ENCODE measurements at regions not wholly inside any gene's neighbourhood (a gene's known extent, or its start where the extent isn't known, plus 50 kb on each side); places are given as distances from the start of the nearest gene placed in this dataset.

DNA sequence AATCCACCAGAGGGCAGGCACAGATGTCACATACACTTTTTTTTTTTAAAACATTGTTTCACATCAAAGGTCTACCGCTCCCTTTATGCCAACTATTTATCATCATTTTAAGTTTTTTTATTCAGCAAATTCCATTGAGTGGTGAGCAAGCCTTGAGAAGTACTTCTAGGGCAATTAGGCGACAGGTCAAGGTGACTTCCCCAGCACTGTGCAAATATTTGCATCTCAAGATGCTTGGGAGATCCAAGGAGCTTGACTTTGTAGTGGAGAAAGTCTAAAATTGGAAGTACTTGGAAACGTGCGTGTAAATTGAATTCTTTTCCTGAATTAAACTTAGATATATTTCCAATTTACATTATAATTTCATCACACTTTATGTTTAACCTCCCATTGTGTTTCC is 211.1 kb downstream of the ICE1 start:
- no peak for TF ChIP-seq CTCF (IDR thresholded peaks at IDR 0.05; ENCODE audit: unreplicated experiment)
- Mint-ChIP-seq H3K36me3 (no peaks in the 10 kb centered on the region), H3K4me3 (no peak overlapping the region), H3K4me1 (peaks cover 14% of the 10 kb centered on the region), H3K27me3 (ENCODE audit: low read depth) (peaks cover 7% of the 10 kb centered on the region), H3K27ac (no peak overlapping the region), H3K9me3 (peaks cover 11% of the 10 kb centered on the region)
- no peak for DNase-seq (ENCODE audit: low spot score in 2 of 2, unreplicated experiment in 2 of 2)

GRCh38 chr5:5632678-5633077 is 210.2 kb downstream of the ICE1 start:
- TF ChIP-seq CTCF (IDR thresholded peaks at IDR 0.05; ENCODE audit: unreplicated experiment), result no peak
- DNase-seq (ENCODE audit: low spot score in 2 of 2, unreplicated experiment in 2 of 2), result no peak
- no peaks in the 10 kb centered on the region for H3K36me3 Mint-ChIP-seq
- no peak overlapping the region for H3K27ac Mint-ChIP-seq
- peaks cover 5% of the 10 kb centered on the region for H3K4me1 Mint-ChIP-seq
- peaks cover 11% of the 10 kb centered on the region for H3K9me3 Mint-ChIP-seq
- peaks cover 7% of the 10 kb centered on the region for H3K27me3 Mint-ChIP-seq (ENCODE audit: low read depth)
- no peak overlapping the region for H3K4me3 Mint-ChIP-seq

- no peak for TF ChIP-seq CTCF (IDR thresholded peaks at IDR 0.05; ENCODE audit: unreplicated experiment)
- DNase-seq (ENCODE audit: low spot score in 2 of 2, unreplicated experiment in 2 of 2), result no peak
- Mint-ChIP-seq H3K4me3 (no peak overlapping the region), H3K4me1 (no peaks in the 10 kb centered on the region), H3K36me3 (no peaks in the 10 kb centered on the region), H3K27me3 (ENCODE audit: low read depth) (peaks cover 7% of the 10 kb centered on the region), H3K27ac (no peak overlapping the region), H3K9me3 (peaks cover 18% of the 10 kb centered on the region)
Measured at GRCh38 chr5:5629607-5629978, 207.1 kb downstream of the ICE1 start.

- TF ChIP-seq CTCF (IDR thresholded peaks at IDR 0.05; ENCODE audit: unreplicated experiment), result no peak
- Mint-ChIP-seq H3K27me3 (ENCODE audit: low read depth) (peaks cover 7% of the 10 kb centered on the region), H3K27ac (no peak overlapping the region), H3K4me1 (no peaks in the 10 kb centered on the region), H3K36me3 (no peaks in the 10 kb centered on the region), H3K9me3 (peaks cover 23% of the 10 kb centered on the region), H3K4me3 (no peak overlapping the region)
- no peak for DNase-seq (ENCODE audit: low spot score in 2 of 2, unreplicated experiment in 2 of 2)
Measured at GRCh38 chr5:5628866-5629606, 206.6 kb downstream of the ICE1 start.

DNA sequence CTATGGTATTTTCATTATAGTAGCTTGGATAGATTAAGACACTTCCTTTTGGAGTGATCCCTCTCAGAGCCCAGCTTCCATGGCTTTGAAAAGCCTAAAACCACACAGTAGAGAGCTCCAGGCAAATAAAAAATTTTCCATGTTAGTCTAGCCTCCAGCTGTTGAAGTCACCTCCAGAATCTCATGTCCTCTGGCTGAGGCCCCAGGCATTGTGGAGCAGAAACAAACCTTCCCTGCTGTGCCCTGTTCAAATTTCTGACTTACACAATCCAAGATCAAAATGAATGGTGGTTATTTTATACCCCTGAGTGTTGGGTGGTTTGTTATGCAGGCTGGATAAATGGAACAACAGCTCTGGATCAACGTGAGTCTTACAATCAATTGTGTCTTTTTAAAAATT is 203.9 kb downstream of the ICE1 start:
- no peak for TF ChIP-seq CTCF (IDR thresholded peaks at IDR 0.05; ENCODE audit: unreplicated experiment)
- Mint-ChIP-seq H3K4me1 (no peaks in the 10 kb centered on the region), H3K9me3 (peaks cover 36% of the 10 kb centered on the region)

More for the DNA sequence above, 203.9 kb downstream of the ICE1 start:
- DNase-seq (ENCODE audit: low spot score in 2 of 2, unreplicated experiment in 2 of 2), result no peak
- Mint-ChIP-seq H3K27ac (no peak overlapping the region), H3K36me3 (peaks cover 12% of the 10 kb centered on the region), H3K27me3 (ENCODE audit: low read depth) (no peaks in the 10 kb centered on the region), H3K4me3 (no peak overlapping the region)

Measured in mesothelial cell of epicardium (in vitro differentiated cells).